Keratinocyte (primary cell): ENCODE measurements at regions not wholly inside any gene's neighbourhood (a gene's known extent, or its start where the extent isn't known, plus 50 kb on each side); places are given as distances from the start of the nearest gene placed in this dataset.
"Not testable (repeated sequence)": the region's sequence is repeated elsewhere in the genome, so short reads cannot be mapped to it uniquely, and the experiment has no call there.

ENCODE experiments used
- DNase-seq: peaks from one replicate; pipeline ENCODE4 v3.0.0-alpha.2; 2011; ENCODE audit warnings: low read depth, missing footprints, low spot score
- FAIRE-seq: peaks from 2 replicates; lab custom pipeline; 2011; peaks lifted over from hg19 to GRCh38; lab: Jason Lieb, UNC
- H2AFZ ChIP-seq: 2 replicates; pipeline ENCODE4 v1.6.0; 2012; ENCODE audit warnings: low read length, control low read depth, inconsistent platforms; ENCODE audit not compliant: control insufficient read depth
- H3K27ac ChIP-seq: 2 replicates; pipeline ENCODE4 v1.5.1; 2011; ENCODE audit warnings: low read length; ENCODE audit not compliant: control insufficient read depth, insufficient read depth
- H3K27me3 ChIP-seq: 3 replicates; pipeline ENCODE4 v1.6.0; 2011; ENCODE audit warnings: low read length; ENCODE audit not compliant: control insufficient read depth, insufficient read depth; ENCODE audit errors: extremely low read depth
- H3K36me3 ChIP-seq, 2 experiments: 2 replicates in 1 of 2; 3 replicates in 1 of 2; pipeline ENCODE4 v1.5.1; 2011; ENCODE audit warnings: low read length in 2 of 2, mild to moderate bottlenecking in 1 of 2; ENCODE audit not compliant: control insufficient read depth in 2 of 2, insufficient read depth in 2 of 2; ENCODE audit errors: extremely low read depth in 1 of 2
- H3K4me1 ChIP-seq: 3 replicates; pipeline ENCODE4 v1.5.1; 2011; ENCODE audit warnings: low read length; ENCODE audit not compliant: control insufficient read depth, insufficient read depth; ENCODE audit errors: extremely low read depth
- H3K4me2 ChIP-seq: 3 replicates; pipeline ENCODE4 v1.6.0; 2011; ENCODE audit warnings: low read depth, low read length; ENCODE audit not compliant: control insufficient read depth, insufficient read depth; ENCODE audit errors: extremely low read depth
- H3K4me3 ChIP-seq, 3 experiments: fragments of 200-600 bp in 1 of 3; sonication (generic) in 1 of 3; 2 replicates in 2 of 3; 3 replicates in 1 of 3; pipeline ENCODE4 v1.5.1; 2011 to 2016; ENCODE audit warnings: low read length in 3 of 3, mild to moderate bottlenecking in 3 of 3, control low read depth in 2 of 3, inconsistent platforms in 1 of 3, low read depth in 1 of 3, mixed read lengths in 1 of 3, mixed run types in 1 of 3, moderate library complexity in 1 of 3; ENCODE audit not compliant: control insufficient read depth in 2 of 3, insufficient read depth in 2 of 3; ENCODE audit errors: extremely low read depth in 1 of 3
- H3K79me2 ChIP-seq: 2 replicates; pipeline ENCODE4 v1.6.0; 2012; ENCODE audit warnings: low read length; ENCODE audit not compliant: control insufficient read depth, insufficient read depth
- H3K9ac ChIP-seq: 3 replicates; pipeline ENCODE4 v1.6.0; 2011; ENCODE audit warnings: low read length; ENCODE audit not compliant: control insufficient read depth, insufficient read depth; ENCODE audit errors: extremely low read depth
- H3K9me1 ChIP-seq: 3 replicates; pipeline ENCODE4 v1.6.0; 2011; ENCODE audit warnings: low read length; ENCODE audit not compliant: control insufficient read depth, insufficient read depth; ENCODE audit errors: extremely low read depth
- H3K9me3 ChIP-seq: 2 replicates; pipeline ENCODE4 v1.5.1; 2012; ENCODE audit warnings: low read depth, low read length; ENCODE audit not compliant: control insufficient read depth
- H4K20me1 ChIP-seq: 3 replicates; pipeline ENCODE4 v1.6.0; 2011; ENCODE audit warnings: low read length; ENCODE audit not compliant: control insufficient read depth, insufficient read depth; ENCODE audit errors: extremely low read depth
- CTCF ChIP-seq, 3 experiments: IDR thresholded peaks in 1 of 3; conservative IDR thresholded peaks in 1 of 3; optimal IDR thresholded peaks in 1 of 3; 2 replicates in 2 of 3; 3 replicates in 1 of 3; pipeline versions ENCODE3 to v1.5.1; 2011; ENCODE audit warnings: low read length in 3 of 3, mild to moderate bottlenecking in 3 of 3, moderate library complexity in 2 of 3, control low read depth in 1 of 3, inconsistent platforms in 1 of 3; ENCODE audit not compliant: insufficient read depth in 2 of 3; ENCODE audit errors: extremely low read depth in 1 of 3
- EZH2 ChIP-seq: IDR thresholded peaks from one replicate; pipeline ENCODE4 v1.6.1; 2012; ENCODE audit warnings: inconsistent platforms, mild to moderate bottlenecking, low read length, moderate library complexity
- dilution Hi-C: fragments of 300-500 bp; cut with MboI; formaldehyde crosslinking; loops from one replicate; pipeline ENCODE4 v1.7.0; 2020; ENCODE audit warnings: low sequenced_read_pairs; ENCODE audit not compliant: extremely low pct_ligation_motif_present

- Histone ChIP-seq H4K20me1 (no peaks in the 10 kb centered on the region), H3K79me2 (no peaks in the 10 kb centered on the region), H2AFZ (peak overlapping the region; percentile 81), H3K36me3 (no peaks in the 10 kb centered on the region), H3K4me1 (peaks cover 7% of the 10 kb centered on the region), H3K27me3 (no peaks in the 10 kb centered on the region), H3K4me2 (peak overlapping the region; percentile 71), H3K9me1 (no peaks in the 10 kb centered on the region), H3K4me3 (peak overlapping the region; percentile 39 to 65 (median 48)), H3K9ac (peak overlapping the region; percentile 83), H3K9me3 (no peaks in the 10 kb centered on the region), H3K27ac (peak overlapping the region; percentile 86)
- FAIRE-seq (no peak), DNase-seq (no peak)
- no peak for TF ChIP-seq CTCF (optimal IDR thresholded peaks at IDR 0.05 in 1 of 3, IDR thresholded peaks at IDR 0.05 in 1 of 3, conservative IDR thresholded peaks at IDR 0.05 in 1 of 3; ENCODE audit: extremely low read depth in 1 of 3, insufficient read depth in 2 of 3, low read length in 3 of 3)
- no peak for TF ChIP-seq EZH2
- dilution Hi-C loops: no loop called here
Observed at GRCh38 chr1:148389027-148389339, 94.1 kb downstream of the PPIAL4G start.

GRCh38 chr1:148388260-148389026 is 94.7 kb downstream of the PPIAL4G start:
- no peaks in the 10 kb centered on the region for H3K9me1 ChIP-seq
- DNase-seq (no peak), FAIRE-seq (no peak)
- peak overlapping the region; percentile 71 for H3K4me2 ChIP-seq
- H3K27me3 ChIP-seq: no peaks in the 10 kb centered on the region
- no peaks in the 10 kb centered on the region for H3K36me3 ChIP-seq
- H2AFZ ChIP-seq: peak overlapping the region; percentile 81
- peak overlapping the region; percentile 39 to 69 (median 65) for H3K4me3 ChIP-seq
- peak overlapping the region; percentile 83 for H3K9ac ChIP-seq
- peaks cover 7% of the 10 kb centered on the region for H3K4me1 ChIP-seq
- TF ChIP-seq CTCF (optimal IDR thresholded peaks at IDR 0.05 in 1 of 3, IDR thresholded peaks at IDR 0.05 in 1 of 3, conservative IDR thresholded peaks at IDR 0.05 in 1 of 3; ENCODE audit: extremely low read depth in 1 of 3, insufficient read depth in 2 of 3, low read length in 3 of 3) (no peak), EZH2 (no peak)
- no peaks in the 10 kb centered on the region for H4K20me1 ChIP-seq
- dilution Hi-C loops: no loop called here
- no peaks in the 10 kb centered on the region for H3K9me3 ChIP-seq
- H3K79me2 ChIP-seq: no peaks in the 10 kb centered on the region
- peak overlapping the region; percentile 86 for H3K27ac ChIP-seq

- dilution Hi-C loops, H3K9me1 ChIP-seq, H3K4me1 ChIP-seq, H3K9me3 ChIP-seq, H2AFZ ChIP-seq, FAIRE-seq, H4K20me1 ChIP-seq, H3K36me3 ChIP-seq, H3K27me3 ChIP-seq, H3K79me2 ChIP-seq, DNase-seq: not testable (repeated sequence)
- H3K9ac ChIP-seq: peak overlapping the region; percentile 83
- peak overlapping the region; percentile 71 for H3K4me2 ChIP-seq
- H3K27ac ChIP-seq: peak overlapping the region; percentile 86
- H3K4me3 ChIP-seq: peak overlapping the region in 1 of 3 experiments; percentile 65
Observed at GRCh38 chr1:148387949-148388259, 95.2 kb downstream of the PPIAL4G start.
